ENCODE measurements at regions not wholly inside any gene's neighbourhood (a gene's known extent, or its start where the extent isn't known, plus 50 kb on each side); places are given as distances from the start of the nearest gene placed in this dataset.
A peak's percentile ranks its signal among the peaks of the same experiment; 100 is the strongest.

- in situ Hi-C loops (cut with HindIII; ENCODE audit: low sequenced_read_pairs) = no loop called here
- DNase-seq (ENCODE audit: low spot score) = no peak
Measured at GRCh38 chr5:123690821-123691220, 178.8 kb downstream of the CSNK1G3 start.

- DNase-seq (ENCODE audit: low spot score) = no peak
- in situ Hi-C loops (cut with HindIII; ENCODE audit: low sequenced_read_pairs) = no loop called here
Measured at GRCh38 chr5:123681061-123681460, 169.1 kb downstream of the CSNK1G3 start.

GRCh38 chr5:123673107-123673506, 161.1 kb downstream of the CSNK1G3 start:
- peak; percentile 22 for DNase-seq (ENCODE audit: low spot score)
- in situ Hi-C loops (cut with HindIII; ENCODE audit: low sequenced_read_pairs) = no loop called here

GRCh38 chr5:123671711-123672456, 159.9 kb downstream of the CSNK1G3 start:
- no peak for DNase-seq (ENCODE audit: low spot score)
- in situ Hi-C loops (cut with HindIII; ENCODE audit: low sequenced_read_pairs) = no loop called here

- peak; percentile 68 for DNase-seq (ENCODE audit: low spot score)
- in situ Hi-C loops (cut with HindIII; ENCODE audit: low sequenced_read_pairs) = no loop called here
Measured at GRCh38 chr5:123671042-123671441, 159.1 kb downstream of the CSNK1G3 start.
